ENCODE measurements at regions not wholly inside any gene's neighbourhood (a gene's known extent, or its start where the extent isn't known, plus 50 kb on each side); places are given as distances from the start of the nearest gene placed in this dataset.

- no peak for DNase-seq
- TF ChIP-seq CTCF (IDR thresholded peaks at IDR 0.05) = no peak
These were observed 161.5 kb upstream of the RBFOX1 start for GRCh38 chr16:7171151-7171550.

GRCh38 chr16:7167626-7168025 is 165.0 kb upstream of the RBFOX1 start:
- Histone ChIP-seq H3K9ac (ENCODE audit: low read depth in 2 of 2, low read length in 2 of 2) (no peak overlapping the region), H3K4me3 (no peak overlapping the region), H3K4me1 (no peaks in the 10 kb centered on the region), H3K27ac (no peak overlapping the region), H3K9me3 (no peaks in the 10 kb centered on the region), H3K36me3 (no peaks in the 10 kb centered on the region), H3K27me3 (no peaks in the 10 kb centered on the region)
- no peak for DNase-seq
- intact Hi-C loops (cut with DNase I) = no loop called here
- no peak for TF ChIP-seq CTCF (IDR thresholded peaks at IDR 0.05)

More at GRCh38 chr16:7171151-7171550, 161.5 kb upstream of the RBFOX1 start:
- Histone ChIP-seq H3K9me3 (no peaks in the 10 kb centered on the region), H3K36me3 (no peaks in the 10 kb centered on the region), H3K4me3 (no peak overlapping the region), H3K27ac (no peak overlapping the region), H3K9ac (ENCODE audit: low read depth in 2 of 2, low read length in 2 of 2) (no peak overlapping the region), H3K27me3 (no peaks in the 10 kb centered on the region), H3K4me1 (no peaks in the 10 kb centered on the region)
- intact Hi-C loops (cut with DNase I) = no loop called here

GRCh38 chr16:7161891-7162290 is 170.8 kb upstream of the RBFOX1 start:
- no peaks in the 10 kb centered on the region for H3K9me3 ChIP-seq
- no peaks in the 10 kb centered on the region for H3K27me3 ChIP-seq
- no peak overlapping the region for H3K27ac ChIP-seq
- H3K4me3 ChIP-seq = no peak overlapping the region
- TF ChIP-seq CTCF (IDR thresholded peaks at IDR 0.05) = no peak
- H3K9ac ChIP-seq (ENCODE audit: low read depth in 2 of 2, low read length in 2 of 2) = no peak overlapping the region
- intact Hi-C loops (cut with DNase I) = no loop called here
- no peak for DNase-seq
- no peaks in the 10 kb centered on the region for H3K36me3 ChIP-seq
- no peaks in the 10 kb centered on the region for H3K4me1 ChIP-seq

GRCh38 chr16:7160093-7160492 is 172.6 kb upstream of the RBFOX1 start:
- intact Hi-C loops (cut with DNase I) = no loop called here
- no peak for DNase-seq
- no peak for TF ChIP-seq CTCF (IDR thresholded peaks at IDR 0.05)

GRCh38 chr16:7158481-7158880 is 174.2 kb upstream of the RBFOX1 start:
- Histone ChIP-seq H3K27ac (no peak overlapping the region), H3K27me3 (no peaks in the 10 kb centered on the region), H3K9ac (ENCODE audit: low read depth in 2 of 2, low read length in 2 of 2) (no peak overlapping the region), H3K9me3 (no peaks in the 10 kb centered on the region), H3K36me3 (no peaks in the 10 kb centered on the region), H3K4me1 (no peaks in the 10 kb centered on the region), H3K4me3 (no peak overlapping the region)
- DNase-seq = no peak
- no peak for TF ChIP-seq CTCF (IDR thresholded peaks at IDR 0.05)
- intact Hi-C loops (cut with DNase I) = no loop called here

More at GRCh38 chr16:7160093-7160492, 172.6 kb upstream of the RBFOX1 start:
- H3K4me1 ChIP-seq = no peaks in the 10 kb centered on the region
- H3K27me3 ChIP-seq = no peaks in the 10 kb centered on the region
- H3K36me3 ChIP-seq = no peaks in the 10 kb centered on the region
- no peak overlapping the region for H3K4me3 ChIP-seq
- H3K9me3 ChIP-seq = no peaks in the 10 kb centered on the region
- H3K27ac ChIP-seq = no peak overlapping the region
- H3K9ac ChIP-seq (ENCODE audit: low read depth in 2 of 2, low read length in 2 of 2) = no peak overlapping the region

- intact Hi-C loops (cut with DNase I) = no loop called here
- Histone ChIP-seq H3K36me3 (no peaks in the 10 kb centered on the region), H3K4me1 (no peaks in the 10 kb centered on the region), H3K9ac (ENCODE audit: low read depth in 2 of 2, low read length in 2 of 2) (no peak overlapping the region), H3K27ac (no peak overlapping the region), H3K9me3 (no peaks in the 10 kb centered on the region), H3K27me3 (no peaks in the 10 kb centered on the region), H3K4me3 (no peak overlapping the region)
- no peak for DNase-seq
- no peak for TF ChIP-seq CTCF (IDR thresholded peaks at IDR 0.05)
These were observed 182.4 kb upstream of the RBFOX1 start for GRCh38 chr16:7150230-7150629.

Measured in colonic mucosa (tissue), 4 donors.